Peyer's patch (tissue), 4 donors: ENCODE measurements at regions not wholly inside any gene's neighbourhood (a gene's known extent, or its start where the extent isn't known, plus 50 kb on each side); places are given as distances from the start of the nearest gene placed in this dataset.

Source experiments
- DNase-seq, 3 donors: peaks; one replicate each; pipeline ENCODE4 v3.0.0-alpha.2; 2017 to 2019
- H3K27ac ChIP-seq, 4 donors: fragments of 200-600 bp; sonication (generic); one replicate each; pipeline ENCODE4 v1.5.1; 2016 to 2019
- H3K27me3 ChIP-seq, 2 donors: fragments of 200-600 bp; sonication (generic); one replicate each; pipeline ENCODE4 v1.5.1; 2019
- H3K36me3 ChIP-seq, 3 donors: fragments of 200-600 bp; sonication (generic); one replicate each; pipeline ENCODE4 v1.5.1; 2016 to 2019
- H3K4me1 ChIP-seq, 4 donors: fragments of 200-600 bp; sonication (generic); one replicate each; pipeline ENCODE4 v1.5.1; 2016 to 2019
- H3K4me3 ChIP-seq, 4 donors: fragments of 200-600 bp; sonication (generic); 1 replicate in 3 of 4; 2 replicates in 1 of 4; pipeline ENCODE4 v1.5.1; 2016 to 2019; ENCODE audit warnings: mild to moderate bottlenecking in 1 of 4
- H3K9me3 ChIP-seq, 4 donors: fragments of 200-600 bp; sonication (generic); one replicate each; pipeline ENCODE4 v1.5.1; 2016 to 2019; ENCODE audit warnings: mild to moderate bottlenecking in 1 of 4
- POLR2A ChIP-seq, 2 donors: fragments of 450-650 bp; IDR thresholded peaks; one replicate each; pipeline ENCODE4 v1.5.1; 2017; ENCODE audit warnings: antibody characterized with exemption in 2 of 2, mild to moderate bottlenecking in 2 of 2, moderate library complexity in 2 of 2
- TF ChIP-seq, protein P1 (sequence below), 6 experiments: fragments of 450-650 bp in 4 of 6; fragments of 200-600 bp in 2 of 6; sonication (generic) in 1 of 6; IDR thresholded peaks; one replicate each; pipeline ENCODE4 v1.5.1; 2017 to 2019; ENCODE audit warnings: antibody characterized with exemption in 6 of 6, mild to moderate bottlenecking in 3 of 6, moderate library complexity in 1 of 6

- H3K4me1 ChIP-seq, result no peaks in the 10 kb centered on the region
- TF ChIP-seq, protein P1, sequence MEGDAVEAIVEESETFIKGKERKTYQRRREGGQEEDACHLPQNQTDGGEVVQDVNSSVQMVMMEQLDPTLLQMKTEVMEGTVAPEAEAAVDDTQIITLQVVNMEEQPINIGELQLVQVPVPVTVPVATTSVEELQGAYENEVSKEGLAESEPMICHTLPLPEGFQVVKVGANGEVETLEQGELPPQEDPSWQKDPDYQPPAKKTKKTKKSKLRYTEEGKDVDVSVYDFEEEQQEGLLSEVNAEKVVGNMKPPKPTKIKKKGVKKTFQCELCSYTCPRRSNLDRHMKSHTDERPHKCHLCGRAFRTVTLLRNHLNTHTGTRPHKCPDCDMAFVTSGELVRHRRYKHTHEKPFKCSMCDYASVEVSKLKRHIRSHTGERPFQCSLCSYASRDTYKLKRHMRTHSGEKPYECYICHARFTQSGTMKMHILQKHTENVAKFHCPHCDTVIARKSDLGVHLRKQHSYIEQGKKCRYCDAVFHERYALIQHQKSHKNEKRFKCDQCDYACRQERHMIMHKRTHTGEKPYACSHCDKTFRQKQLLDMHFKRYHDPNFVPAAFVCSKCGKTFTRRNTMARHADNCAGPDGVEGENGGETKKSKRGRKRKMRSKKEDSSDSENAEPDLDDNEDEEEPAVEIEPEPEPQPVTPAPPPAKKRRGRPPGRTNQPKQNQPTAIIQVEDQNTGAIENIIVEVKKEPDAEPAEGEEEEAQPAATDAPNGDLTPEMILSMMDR (IDR thresholded peaks at IDR 0.05), result no peak
- no peak for TF ChIP-seq POLR2A (IDR thresholded peaks at IDR 0.05)
- no peaks in the 10 kb centered on the region for H3K27me3 ChIP-seq
- H3K27ac ChIP-seq, result no peak overlapping the region
- no peak for DNase-seq
- no peaks in the 10 kb centered on the region for H3K36me3 ChIP-seq
- no peak overlapping the region for H3K4me3 ChIP-seq
- H3K9me3 ChIP-seq, result no peaks in the 10 kb centered on the region
Measured at GRCh38 chr12:58296863-58297262, 355.5 kb downstream of the ATP23 start.

- no peaks in the 10 kb centered on the region for H3K4me1 ChIP-seq
- H3K36me3 ChIP-seq, result no peaks in the 10 kb centered on the region
- no peak for DNase-seq
- H3K9me3 ChIP-seq, result no peaks in the 10 kb centered on the region
- no peak overlapping the region for H3K27ac ChIP-seq
- no peak overlapping the region for H3K4me3 ChIP-seq
- no peaks in the 10 kb centered on the region for H3K27me3 ChIP-seq
- TF ChIP-seq, protein P1 (IDR thresholded peaks at IDR 0.05), result no peak
- no peak for TF ChIP-seq POLR2A (IDR thresholded peaks at IDR 0.05)
Measured at GRCh38 chr12:58298803-58299202, 357.4 kb downstream of the ATP23 start.

DNA sequence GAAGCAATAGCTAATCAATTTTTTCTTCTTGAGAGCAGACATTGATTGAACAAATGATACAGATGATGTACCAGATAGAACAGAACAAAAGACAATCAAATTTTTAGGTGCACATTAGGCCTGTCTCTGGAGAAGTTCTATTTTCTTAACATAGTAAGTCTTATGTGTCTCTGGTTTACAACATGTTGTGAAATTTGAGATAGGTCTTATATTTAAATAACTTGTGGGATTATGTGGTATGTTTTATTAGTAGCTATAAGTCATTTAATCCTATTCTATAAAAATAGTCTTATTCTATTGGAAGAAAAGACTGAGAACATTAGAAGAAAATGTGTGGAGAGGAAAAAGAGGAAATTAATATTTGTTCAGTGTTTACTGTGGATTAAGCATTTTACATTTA is 358.0 kb downstream of the ATP23 start:
- Histone ChIP-seq H3K4me1 (no peaks in the 10 kb centered on the region), H3K9me3 (no peaks in the 10 kb centered on the region), H3K4me3 (no peak overlapping the region), H3K27me3 (no peaks in the 10 kb centered on the region), H3K36me3 (no peaks in the 10 kb centered on the region), H3K27ac (no peak overlapping the region)
- DNase-seq, result no peak
- TF ChIP-seq POLR2A (IDR thresholded peaks at IDR 0.05), result no peak
- TF ChIP-seq, protein P1 (IDR thresholded peaks at IDR 0.05), result no peak

GRCh38 chr12:58301038-58301729 is 359.8 kb downstream of the ATP23 start:
- TF ChIP-seq, protein P1 (IDR thresholded peaks at IDR 0.05), result no peak
- no peak for TF ChIP-seq POLR2A (IDR thresholded peaks at IDR 0.05)
- Histone ChIP-seq H3K27me3 (no peaks in the 10 kb centered on the region), H3K4me3 (no peak overlapping the region), H3K27ac (no peak overlapping the region), H3K4me1 (no peaks in the 10 kb centered on the region), H3K9me3 (no peaks in the 10 kb centered on the region), H3K36me3 (no peaks in the 10 kb centered on the region)
- no peak for DNase-seq

GRCh38 chr12:58301730-58302122 is 360.4 kb downstream of the ATP23 start:
- H3K27me3 ChIP-seq, result no peaks in the 10 kb centered on the region
- H3K27ac ChIP-seq, result no peak overlapping the region
- no peak for DNase-seq
- no peaks in the 10 kb centered on the region for H3K9me3 ChIP-seq
- H3K4me3 ChIP-seq, result no peak overlapping the region
- no peaks in the 10 kb centered on the region for H3K4me1 ChIP-seq
- H3K36me3 ChIP-seq, result no peaks in the 10 kb centered on the region
- TF ChIP-seq, protein P1 (IDR thresholded peaks at IDR 0.05), result no peak
